Epithelial cell of esophagus (primary cell): ENCODE measurements at regions not wholly inside any gene's neighbourhood (a gene's known extent, or its start where the extent isn't known, plus 50 kb on each side); places are given as distances from the start of the nearest gene placed in this dataset.

ENCODE experiments used
- DNase-seq: peaks from one replicate; pipeline ENCODE4 v3.0.0; 2010; ENCODE audit warnings: low read depth
- H3K4me3 ChIP-seq: 2 replicates; pipeline ENCODE4 v1.5.1; 2011; ENCODE audit warnings: mild to moderate bottlenecking, low read length, control low read depth
- CTCF ChIP-seq: IDR thresholded peaks from 2 replicates; pipeline ENCODE4 v1.5.1; 2011; ENCODE audit warnings: low read depth, mild to moderate bottlenecking, low read length, control low read depth, inconsistent platforms; ENCODE audit not compliant: insufficient read depth; ENCODE audit errors: missing control alignments

DNA sequence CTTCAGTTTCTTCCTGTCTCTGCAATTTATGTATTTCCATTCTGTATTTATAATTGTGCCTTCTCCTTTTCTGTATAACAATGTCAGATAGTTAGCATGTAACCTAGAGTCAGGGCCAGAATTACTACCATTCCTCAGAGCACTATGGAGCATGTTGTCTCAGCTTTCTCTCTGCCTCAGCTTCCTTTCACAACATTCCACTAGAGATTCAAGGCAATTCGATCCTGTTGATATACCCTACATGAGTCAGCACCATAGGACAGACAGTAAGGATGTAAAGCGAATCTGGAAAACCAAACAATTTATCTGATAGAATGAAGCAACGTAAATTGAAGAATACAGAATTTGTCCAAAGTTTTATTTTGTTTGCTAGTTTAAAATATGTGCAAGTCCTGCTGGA is 728.3 kb upstream of the SEMA6A start:
- no peak for TF ChIP-seq CTCF
- DNase-seq, result no peak
- no peak overlapping the region for H3K4me3 ChIP-seq

DNA sequence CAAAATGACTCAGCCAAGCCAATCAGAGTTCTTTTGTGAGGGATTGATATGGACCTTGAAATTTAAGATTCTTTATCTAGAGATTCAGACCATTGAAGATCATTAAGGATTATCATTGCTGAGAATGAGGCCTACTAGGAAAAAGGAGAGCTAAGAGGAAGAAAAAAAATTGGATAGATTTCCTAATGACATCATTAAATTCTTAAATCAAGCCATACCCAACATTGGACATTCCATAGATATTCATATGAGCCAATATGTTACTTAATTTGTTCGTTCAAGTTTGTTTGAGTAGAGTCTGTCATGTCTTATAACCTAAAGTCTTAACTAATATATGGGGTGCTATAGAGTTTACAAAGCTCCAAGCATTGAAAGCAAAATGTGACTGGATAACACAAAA is 727.9 kb upstream of the SEMA6A start:
- H3K4me3 ChIP-seq, result no peak overlapping the region
- no peak for TF ChIP-seq CTCF
- DNase-seq, result no peak

DNA sequence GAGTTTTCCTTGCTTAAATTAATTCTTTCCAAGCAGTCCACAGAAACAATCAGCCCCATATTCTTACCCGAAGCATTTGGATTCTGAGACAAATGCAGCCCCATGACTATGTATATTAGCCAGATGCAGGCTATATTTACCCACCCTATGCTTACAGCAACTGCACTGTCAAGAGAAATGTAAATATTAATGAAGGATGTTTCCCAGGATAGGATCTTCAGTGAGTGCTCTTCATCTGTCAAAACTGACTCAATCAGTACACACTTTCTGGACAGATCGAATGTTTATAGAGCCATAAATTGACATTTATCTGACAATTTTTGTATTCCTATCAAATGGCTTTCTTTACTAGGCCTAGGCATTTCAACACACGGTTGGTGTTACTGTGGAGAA is 725.3 kb upstream of the SEMA6A start:
- H3K4me3 ChIP-seq, result no peak overlapping the region
- no peak for DNase-seq
- no peak for TF ChIP-seq CTCF

GRCh38 chr5:117299224-117299935 is 724.8 kb upstream of the SEMA6A start:
- no peak for TF ChIP-seq CTCF
- DNase-seq, result no peak
- H3K4me3 ChIP-seq, result no peak overlapping the region

DNA sequence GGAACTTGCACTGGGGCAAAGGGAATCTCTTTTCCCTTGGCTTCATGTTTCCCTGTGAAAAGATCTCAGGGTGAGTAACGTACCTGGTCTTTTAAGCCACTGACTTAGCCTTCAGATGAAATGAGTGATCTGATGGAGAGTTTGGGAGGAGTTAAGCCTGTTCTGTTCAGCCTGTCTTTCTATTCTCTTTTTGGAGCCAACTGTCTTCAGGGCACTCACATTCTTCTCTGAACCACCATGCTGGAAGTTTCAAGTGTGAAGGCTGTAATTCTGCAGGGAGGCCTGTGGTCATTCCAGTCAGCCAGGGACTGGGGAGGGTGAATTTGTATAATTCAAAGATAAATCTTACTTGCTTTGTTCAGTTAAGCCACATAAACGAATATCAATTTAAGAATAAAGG is 722.2 kb upstream of the SEMA6A start:
- no peak for DNase-seq
- H3K4me3 ChIP-seq, result no peak overlapping the region
- no peak for TF ChIP-seq CTCF

- TF ChIP-seq CTCF, result no peak
- H3K4me3 ChIP-seq, result no peak overlapping the region
- peak; percentile 52 for DNase-seq
Observed at GRCh38 chr5:117295941-117296340, 721.3 kb upstream of the SEMA6A start.

DNA sequence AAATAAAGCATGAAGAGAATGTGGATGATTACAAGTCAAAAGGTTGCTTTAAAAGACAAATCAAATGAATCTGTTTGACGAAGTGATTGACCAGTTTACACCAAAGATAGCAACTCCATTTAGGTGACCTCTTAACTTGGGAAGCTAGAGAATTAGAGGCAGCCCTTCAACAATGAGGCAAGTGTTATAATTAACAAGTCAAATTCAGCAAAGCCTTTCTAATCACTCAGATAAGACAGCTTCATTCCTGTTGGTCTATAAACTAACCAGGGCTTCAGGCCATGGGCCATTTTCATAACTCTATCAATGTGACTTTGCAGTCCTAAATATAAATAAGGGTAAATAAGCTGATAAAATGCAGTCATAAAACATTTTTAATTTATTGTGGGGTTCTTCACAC is 712.2 kb upstream of the SEMA6A start:
- no peak for TF ChIP-seq CTCF
- DNase-seq, result no peak
- H3K4me3 ChIP-seq, result no peak overlapping the region
